ENCODE measurements at regions not wholly inside any gene's neighbourhood (a gene's known extent, or its start where the extent isn't known, plus 50 kb on each side); places are given as distances from the start of the nearest gene placed in this dataset.

GRCh38 chr14:34277191-34277590, 184.8 kb downstream of the SPTSSA start:
- no peak for TF ChIP-seq CTCF (conservative IDR thresholded peaks at IDR 0.05 in 1 of 2, IDR thresholded peaks at IDR 0.05 in 1 of 2; ENCODE audit: low read depth in 1 of 2, low read length in 2 of 2)
- no peak for TF ChIP-seq EZH2 (IDR thresholded peaks at IDR 0.05; ENCODE audit: low read length, missing control alignments)
